Brain microvascular endothelial cell (primary cell): ENCODE measurements at regions not wholly inside any gene's neighbourhood (a gene's known extent, or its start where the extent isn't known, plus 50 kb on each side); places are given as distances from the start of the nearest gene placed in this dataset.

Source experiments
- DNase-seq: peaks from one replicate; pipeline ENCODE4 v3.0.0-alpha.2; 2020
- H3K27ac ChIP-seq: fragments of 250-450 bp; sonication (Bioruptor Pico); 2 replicates; pipeline ENCODE4 v1.5.1; 2020; ENCODE audit warnings: mild to moderate bottlenecking, moderate library complexity
- H3K27me3 ChIP-seq: fragments of 250-450 bp; sonication (Bioruptor Pico); replicated peaks from 2 replicates; pipeline ENCODE4 v1.5.1; 2020; ENCODE audit warnings: mild to moderate bottlenecking
- H3K36me3 ChIP-seq: fragments of 250-450 bp; sonication (Bioruptor Pico); replicated peaks from 2 replicates; pipeline ENCODE4 v1.5.1; 2020; ENCODE audit warnings: mild to moderate bottlenecking
- H3K4me3 ChIP-seq: 2 replicates; pipeline ENCODE4 v1.5.1; 2011; ENCODE audit warnings: low read depth, mild to moderate bottlenecking, control low read depth, low read length, moderate library complexity
- in situ Hi-C: cut with HindIII; loops from 2 replicates; pipeline ENCODE4 v1.10.0; 2017; ENCODE audit warnings: low sequenced_read_pairs, low pct_ligation_motif_present
- TF ChIP-seq, protein P1 (sequence below): IDR thresholded peaks from 2 replicates; pipeline ENCODE4 v1.5.1; 2011; ENCODE audit warnings: low read depth, mild to moderate bottlenecking, moderate library complexity, low read length, control low read depth, inconsistent platforms; ENCODE audit errors: missing control alignments

DNA sequence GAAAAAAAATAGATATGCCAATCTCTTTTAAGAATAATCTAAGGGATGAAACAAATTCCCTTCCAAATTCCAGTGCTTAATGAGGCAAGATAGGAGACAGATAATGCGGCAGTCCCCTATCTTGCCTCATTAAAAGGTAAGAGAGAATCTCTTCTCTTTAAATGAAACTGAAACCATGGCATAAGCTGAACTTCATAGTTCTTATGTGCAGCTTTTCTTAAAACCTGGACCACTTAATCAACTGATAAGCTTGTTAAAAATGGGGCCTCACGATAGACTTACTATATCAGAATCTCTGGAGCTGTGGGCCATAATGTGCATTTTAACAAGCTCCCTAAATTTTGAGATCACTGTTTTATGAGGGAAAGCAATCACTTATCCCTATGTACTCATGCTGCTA is 79.2 kb downstream of the NIBAN1 start:
- in situ Hi-C loops, result no loop called here
- no peaks in the 10 kb centered on the region for H3K36me3 ChIP-seq
- H3K27me3 ChIP-seq, result no peaks in the 10 kb centered on the region
- no peak for DNase-seq
- TF ChIP-seq, protein P1, sequence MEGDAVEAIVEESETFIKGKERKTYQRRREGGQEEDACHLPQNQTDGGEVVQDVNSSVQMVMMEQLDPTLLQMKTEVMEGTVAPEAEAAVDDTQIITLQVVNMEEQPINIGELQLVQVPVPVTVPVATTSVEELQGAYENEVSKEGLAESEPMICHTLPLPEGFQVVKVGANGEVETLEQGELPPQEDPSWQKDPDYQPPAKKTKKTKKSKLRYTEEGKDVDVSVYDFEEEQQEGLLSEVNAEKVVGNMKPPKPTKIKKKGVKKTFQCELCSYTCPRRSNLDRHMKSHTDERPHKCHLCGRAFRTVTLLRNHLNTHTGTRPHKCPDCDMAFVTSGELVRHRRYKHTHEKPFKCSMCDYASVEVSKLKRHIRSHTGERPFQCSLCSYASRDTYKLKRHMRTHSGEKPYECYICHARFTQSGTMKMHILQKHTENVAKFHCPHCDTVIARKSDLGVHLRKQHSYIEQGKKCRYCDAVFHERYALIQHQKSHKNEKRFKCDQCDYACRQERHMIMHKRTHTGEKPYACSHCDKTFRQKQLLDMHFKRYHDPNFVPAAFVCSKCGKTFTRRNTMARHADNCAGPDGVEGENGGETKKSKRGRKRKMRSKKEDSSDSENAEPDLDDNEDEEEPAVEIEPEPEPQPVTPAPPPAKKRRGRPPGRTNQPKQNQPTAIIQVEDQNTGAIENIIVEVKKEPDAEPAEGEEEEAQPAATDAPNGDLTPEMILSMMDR, result no peak
- H3K27ac ChIP-seq, result no peak overlapping the region
- no peak overlapping the region for H3K4me3 ChIP-seq

DNA sequence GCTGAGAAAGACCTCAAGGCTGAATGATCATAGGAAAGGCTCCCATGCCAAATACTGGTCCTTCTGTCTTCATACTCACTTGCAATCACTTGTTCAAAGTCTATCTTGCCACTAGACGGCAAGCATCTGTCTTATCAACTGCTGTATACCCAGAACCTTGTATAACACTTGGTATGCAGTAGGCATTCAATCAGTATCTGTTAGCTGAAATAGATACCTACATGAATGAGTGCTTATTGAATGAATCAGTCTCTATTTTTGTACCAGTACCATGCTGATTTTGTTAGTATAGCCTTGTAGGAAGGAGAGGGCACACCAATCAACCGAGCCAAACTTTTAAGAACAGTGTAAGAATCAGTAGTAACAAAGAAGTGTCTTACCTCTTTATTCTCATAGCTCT is 80.6 kb downstream of the NIBAN1 start:
- H3K27ac ChIP-seq, result no peak overlapping the region
- in situ Hi-C loops, result no loop called here
- no peaks in the 10 kb centered on the region for H3K27me3 ChIP-seq
- no peak for DNase-seq
- H3K4me3 ChIP-seq, result no peak overlapping the region
- TF ChIP-seq, protein P1, result no peak
- no peaks in the 10 kb centered on the region for H3K36me3 ChIP-seq

DNA sequence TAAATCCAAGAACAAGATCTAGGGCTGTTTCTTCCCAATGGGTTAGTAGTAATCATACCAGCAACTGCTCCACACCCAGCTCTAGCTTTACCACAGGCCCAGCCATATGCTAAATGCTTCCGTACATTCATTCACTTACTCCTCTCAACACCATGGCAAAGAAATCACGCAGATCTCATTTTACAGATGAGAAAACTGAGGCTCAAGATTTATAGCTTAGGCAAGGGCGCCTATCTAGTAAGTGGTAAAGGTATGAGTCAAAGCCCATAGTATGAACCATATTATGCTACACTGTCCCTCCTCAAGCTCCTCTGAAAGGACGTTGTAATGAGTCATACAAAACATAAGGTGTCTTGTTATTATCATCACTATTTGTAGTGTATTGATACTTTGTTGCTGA is 82.2 kb downstream of the NIBAN1 start:
- Histone ChIP-seq H3K4me3 (no peak overlapping the region), H3K27ac (no peak overlapping the region), H3K36me3 (no peaks in the 10 kb centered on the region), H3K27me3 (no peaks in the 10 kb centered on the region)
- TF ChIP-seq, protein P1, result no peak
- in situ Hi-C loops, result no loop called here
- no peak for DNase-seq

DNA sequence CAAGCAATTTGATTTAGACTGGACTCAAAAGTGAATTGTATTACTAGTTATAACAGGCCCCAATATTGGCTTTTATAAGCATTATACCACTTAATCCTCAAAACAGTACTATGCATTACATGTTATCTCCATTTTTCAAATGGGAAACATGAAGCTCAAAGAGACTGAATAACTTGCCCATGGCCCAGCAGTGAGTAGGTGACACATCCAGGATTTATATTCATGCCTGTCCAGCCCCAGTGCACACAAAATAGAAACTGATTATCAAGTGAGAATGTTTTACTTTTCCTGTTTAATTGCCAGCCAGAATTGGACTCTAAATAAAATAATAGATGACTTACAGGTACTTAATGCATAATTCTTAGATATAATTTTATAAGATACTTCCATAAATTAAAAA is 82.9 kb downstream of the NIBAN1 start:
- no peaks in the 10 kb centered on the region for H3K27me3 ChIP-seq
- in situ Hi-C loops, result no loop called here
- no peak overlapping the region for H3K27ac ChIP-seq
- DNase-seq, result no peak
- H3K4me3 ChIP-seq, result no peak overlapping the region
- no peaks in the 10 kb centered on the region for H3K36me3 ChIP-seq
- TF ChIP-seq, protein P1, result no peak

DNA sequence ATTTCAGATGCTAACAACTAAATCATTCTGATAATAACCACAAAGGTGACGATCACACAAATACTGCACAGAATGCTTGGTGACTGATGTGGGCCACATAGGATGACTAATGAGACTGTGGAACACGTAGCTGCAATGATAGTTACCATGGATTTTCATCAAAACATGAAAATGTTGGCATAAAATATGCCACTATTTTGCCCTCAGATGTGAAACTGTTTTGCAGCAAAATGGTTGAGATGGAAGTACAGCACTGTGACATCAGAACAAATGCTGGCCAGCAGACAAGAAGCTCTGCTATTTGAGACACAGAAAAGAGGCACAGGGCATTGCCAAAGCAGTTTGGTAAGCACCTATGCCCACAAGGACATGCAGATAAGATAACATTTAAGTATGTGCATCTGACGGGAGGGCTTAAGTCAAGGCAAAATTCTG is 83.8 kb downstream of the NIBAN1 start:
- in situ Hi-C loops, result no loop called here
- Histone ChIP-seq H3K4me3 (no peak overlapping the region), H3K27ac (no peak overlapping the region), H3K27me3 (no peaks in the 10 kb centered on the region), H3K36me3 (no peaks in the 10 kb centered on the region)
- peak; percentile 53 for DNase-seq
- TF ChIP-seq, protein P1, result no peak

DNA sequence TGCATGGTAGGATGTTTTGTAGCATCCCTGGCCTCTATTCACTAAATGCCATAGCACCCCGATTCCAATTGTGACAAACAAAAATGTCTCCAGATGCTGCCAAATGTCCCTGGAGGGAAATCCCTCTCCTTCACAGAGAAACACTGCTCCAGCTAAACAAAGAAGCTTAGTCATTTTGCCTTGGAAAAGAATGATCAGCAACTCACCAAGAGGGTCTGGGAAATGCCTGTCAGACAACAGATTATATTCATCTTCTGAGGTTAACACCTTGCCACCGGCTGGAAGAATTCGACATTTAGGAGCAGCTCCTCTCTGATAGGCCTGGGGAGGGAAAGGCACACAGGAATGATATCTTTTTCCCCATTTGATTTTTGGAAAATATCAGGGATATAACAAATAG is 84.4 kb downstream of the NIBAN1 start:
- Histone ChIP-seq H3K27me3 (no peaks in the 10 kb centered on the region), H3K4me3 (no peak overlapping the region), H3K27ac (no peak overlapping the region), H3K36me3 (no peaks in the 10 kb centered on the region)
- DNase-seq, result no peak
- in situ Hi-C loops, result no loop called here
- TF ChIP-seq, protein P1, result no peak
